WERI-Rb-1 (cell line): ENCODE measurements at regions not wholly inside any gene's neighbourhood (a gene's known extent, or its start where the extent isn't known, plus 50 kb on each side); places are given as distances from the start of the nearest gene placed in this dataset.

Source experiments
- DNase-seq: peaks from one replicate; pipeline ENCODE4 v3.0.0-alpha.2; 2020
- H3K27ac ChIP-seq: fragments of 250-450 bp; sonication (Bioruptor Pico); 2 replicates; pipeline ENCODE4 v1.5.1; 2020; ENCODE audit warnings: mild to moderate bottlenecking, moderate library complexity
- H3K27me3 ChIP-seq: fragments of 250-450 bp; sonication (Bioruptor Pico); 2 replicates; pipeline ENCODE4 v1.5.1; 2021; ENCODE audit warnings: mild to moderate bottlenecking, low read depth, moderate library complexity; ENCODE audit not compliant: insufficient read depth, severe bottlenecking
- H3K36me3 ChIP-seq: fragments of 250-450 bp; sonication (Bioruptor Pico); 2 replicates; pipeline ENCODE4 v1.5.1; 2020; ENCODE audit warnings: mild to moderate bottlenecking, moderate library complexity
- H3K4me3 ChIP-seq: 2 replicates; pipeline ENCODE4 v1.5.1; 2011; ENCODE audit warnings: low read depth, mild to moderate bottlenecking, control low read depth, low read length
- H3K9me3 ChIP-seq: fragments of 250-450 bp; sonication (Bioruptor Pico); 2 replicates; pipeline ENCODE4 v1.5.1; 2021; ENCODE audit warnings: mild to moderate bottlenecking, moderate library complexity; ENCODE audit not compliant: severe bottlenecking
- CTCF ChIP-seq: IDR thresholded peaks from 2 replicates; pipeline ENCODE4 v1.5.1; 2011; ENCODE audit warnings: low read depth, mild to moderate bottlenecking, control low read depth, inconsistent platforms, low read length

GRCh38 chr14:87524011-87524410 lies 469.0 kb downstream of the GALC start:
- Histone ChIP-seq H3K9me3 (no peaks in the 10 kb centered on the region), H3K36me3 (no peaks in the 10 kb centered on the region), H3K4me3 (no peak overlapping the region), H3K27ac (no peak overlapping the region), H3K27me3 (no peaks in the 10 kb centered on the region)
- DNase-seq, result no peak
- TF ChIP-seq CTCF, result no peak

- DNase-seq, result peak; percentile 43
- Histone ChIP-seq H3K27ac (no peak overlapping the region), H3K4me3 (no peak overlapping the region), H3K9me3 (no peaks in the 10 kb centered on the region), H3K36me3 (no peaks in the 10 kb centered on the region), H3K27me3 (no peaks in the 10 kb centered on the region)
- peak; percentile 53 for TF ChIP-seq CTCF
Measured at GRCh38 chr14:87522575-87522974, 470.4 kb downstream of the GALC start.

GRCh38 chr14:87508333-87508732 lies 484.6 kb downstream of the GALC start:
- DNase-seq, result no peak
- Histone ChIP-seq H3K27ac (no peak overlapping the region), H3K9me3 (no peaks in the 10 kb centered on the region)

GRCh38 chr14:87503711-87504110 lies 489.3 kb downstream of the GALC start:
- Histone ChIP-seq H3K4me3 (no peak overlapping the region), H3K27me3 (no peaks in the 10 kb centered on the region), H3K27ac (no peak overlapping the region), H3K36me3 (no peaks in the 10 kb centered on the region), H3K9me3 (no peaks in the 10 kb centered on the region)
- DNase-seq, result no peak
- no peak for TF ChIP-seq CTCF

More at GRCh38 chr14:87508333-87508732, 484.6 kb downstream of the GALC start:
- H3K4me3 ChIP-seq, result no peak overlapping the region
- no peaks in the 10 kb centered on the region for H3K27me3 ChIP-seq
- TF ChIP-seq CTCF, result no peak
- no peaks in the 10 kb centered on the region for H3K36me3 ChIP-seq

- no peak for TF ChIP-seq CTCF
- no peak overlapping the region for H3K27ac ChIP-seq
- DNase-seq, result no peak
- no peak overlapping the region for H3K4me3 ChIP-seq
- H3K36me3 ChIP-seq, result no peaks in the 10 kb centered on the region
- no peaks in the 10 kb centered on the region for H3K27me3 ChIP-seq
- no peaks in the 10 kb centered on the region for H3K9me3 ChIP-seq
Measured at GRCh38 chr14:87497301-87497700, 495.7 kb downstream of the GALC start.

GRCh38 chr14:87494010-87494409 lies 499.0 kb downstream of the GALC start:
- Histone ChIP-seq H3K4me3 (no peak overlapping the region), H3K27ac (no peak overlapping the region), H3K9me3 (no peaks in the 10 kb centered on the region), H3K36me3 (no peaks in the 10 kb centered on the region), H3K27me3 (no peaks in the 10 kb centered on the region)
- TF ChIP-seq CTCF, result no peak
- DNase-seq, result no peak
